H1 (cell line): ENCODE measurements at regions not wholly inside any gene's neighbourhood (a gene's known extent, or its start where the extent isn't known, plus 50 kb on each side); places are given as distances from the start of the nearest gene placed in this dataset.

Experiments
- CTCF ChIA-PET: fragments of 300-600 bp; sonication (Branson Sonifier 250); formaldehyde crosslinking; loops from one replicate; lab custom pipeline; 2021; ENCODE audit not compliant: partially characterized antibody; lab: Charles Lee
- POLR2A ChIA-PET: fragments of 300-600 bp; sonication (Branson Sonifier 250); formaldehyde crosslinking; loops from one replicate; lab custom pipeline; 2021; ENCODE audit warnings: inconsistent platforms; ENCODE audit not compliant: partially characterized antibody; lab: Charles Lee
- DNase-seq, 2 experiments: peaks; one replicate each; pipeline versions ENCODE4 v3.0.0 to v3.0.0-alpha.2; 2010 to 2022; ENCODE audit warnings: low spot score in 2 of 2, low read depth in 1 of 2, mixed read lengths in 1 of 2
- FAIRE-seq: peaks from 2 replicates; lab custom pipeline; 2011; peaks lifted over from hg19 to GRCh38; lab: Jason Lieb, UNC
- H2AFZ ChIP-seq: 2 replicates; pipeline ENCODE4 v1.8.1; 2012; ENCODE audit warnings: low read length, inconsistent platforms
- H2AK5ac ChIP-seq: 2 replicates; pipeline ENCODE4 v1.6.1; 2013; ENCODE audit warnings: low read depth, low read length
- H2BK120ac ChIP-seq: replicated peaks from 2 replicates; pipeline ENCODE3; 2013; ENCODE audit warnings: low read depth, low read length, inconsistent platforms
- H2BK12ac ChIP-seq: 2 replicates; pipeline ENCODE4 v1.6.1; 2013; ENCODE audit warnings: low read depth, low read length
- H2BK15ac ChIP-seq: 2 replicates; pipeline ENCODE4 v1.6.1; 2013; ENCODE audit warnings: low read length
- H2BK20ac ChIP-seq: 2 replicates; pipeline ENCODE4 v1.6.1; 2013; ENCODE audit warnings: low read length
- H2BK5ac ChIP-seq: 2 replicates; pipeline ENCODE4 v1.6.1; 2013; ENCODE audit warnings: low read depth, low read length
- H3K14ac ChIP-seq: 2 replicates; pipeline ENCODE4 v1.6.1; 2013; ENCODE audit warnings: inconsistent platforms; ENCODE audit not compliant: insufficient read length
- H3K18ac ChIP-seq: 2 replicates; pipeline ENCODE4 v1.6.1; 2013; ENCODE audit warnings: low read length; ENCODE audit errors: extremely low read depth
- H3K23ac ChIP-seq: 2 replicates; pipeline ENCODE4 v1.6.1; 2013; ENCODE audit warnings: inconsistent platforms; ENCODE audit not compliant: insufficient read length
- H3K23me2 ChIP-seq: 2 replicates; pipeline ENCODE4 v1.6.1; 2013; ENCODE audit warnings: low read depth, low read length
- H3K27ac ChIP-seq: 2 replicates; pipeline ENCODE4 v1.6.1; 2011; ENCODE audit warnings: low read depth, low read length, inconsistent platforms
- H3K27me3 ChIP-seq, 4 experiments: replicated peaks in 1 of 4; 1 replicate in 1 of 4; 2 replicates in 3 of 4; pipeline versions ENCODE4 v1.6.1 to v1.8.1; 2011 to 2013; ENCODE audit warnings: low read length in 3 of 4, mild to moderate bottlenecking in 3 of 4, inconsistent platforms in 2 of 4, mixed read lengths in 2 of 4, moderate library complexity in 1 of 4; ENCODE audit not compliant: control insufficient read depth in 3 of 4, insufficient read depth in 3 of 4; ENCODE audit errors: extremely low read depth in 1 of 4
- H3K36me3 ChIP-seq, 4 experiments: 2 replicates each; pipeline versions ENCODE4 v1.6.1 to v1.8.1; 2011 to 2013; ENCODE audit warnings: mild to moderate bottlenecking in 4 of 4, low read length in 3 of 4, moderate library complexity in 2 of 4, control low read depth in 1 of 4, inconsistent platforms in 1 of 4; ENCODE audit not compliant: insufficient read depth in 4 of 4, control insufficient read depth in 2 of 4
- H3K4ac ChIP-seq: replicated peaks from 2 replicates; pipeline ENCODE3; 2013; ENCODE audit warnings: low read length, low read depth, mixed read lengths, inconsistent platforms; ENCODE audit not compliant: insufficient read length
- H3K4me1 ChIP-seq, 4 experiments: replicated peaks in 1 of 4; 1 replicate in 1 of 4; 2 replicates in 3 of 4; pipeline versions ENCODE4 v1.6.1 to v1.8.1; 2011 to 2013; ENCODE audit warnings: low read length in 3 of 4, inconsistent platforms in 2 of 4, mixed read lengths in 1 of 4; ENCODE audit not compliant: insufficient read depth in 4 of 4, control insufficient read depth in 3 of 4
- H3K4me2 ChIP-seq, 2 experiments: 2 replicates each; pipeline versions ENCODE4 v1.6.1 to v1.8.1; 2011 to 2013; ENCODE audit warnings: low read depth in 2 of 2, low read length in 2 of 2, control low read depth in 1 of 2, inconsistent platforms in 1 of 2, mild to moderate bottlenecking in 1 of 2; ENCODE audit not compliant: insufficient read depth in 1 of 2
- H3K4me3 ChIP-seq, 4 experiments: fragments of 200-600, 300-600 bp in 1 of 4; sonication (generic), shearing (Covaris generic), sonication (Bioruptor Twin) in 1 of 4; 2 replicates each; pipeline versions ENCODE4 v1.5.1 to v1.8.1; 2011 to 2016; ENCODE audit warnings: low read length in 4 of 4, low read depth in 3 of 4, control low read depth in 2 of 4, inconsistent platforms in 2 of 4, mild to moderate bottlenecking in 2 of 4, mixed read lengths in 1 of 4, moderate library complexity in 1 of 4; ENCODE audit not compliant: insufficient read depth in 2 of 4; ENCODE audit errors: extremely low read depth in 1 of 4
- H3K56ac ChIP-seq: replicated peaks from 2 replicates; pipeline ENCODE3; 2013; ENCODE audit warnings: low read depth, mild to moderate bottlenecking, mixed read lengths, low read length, inconsistent platforms; ENCODE audit not compliant: insufficient read length
- H3K79me1 ChIP-seq: 2 replicates; pipeline ENCODE4 v1.6.1; 2013; ENCODE audit warnings: low read depth, low read length, control low read depth
- H3K79me2 ChIP-seq, 2 experiments: 2 replicates each; pipeline versions ENCODE4 v1.6.1 to v1.8.1; 2012 to 2013; ENCODE audit warnings: low read length in 2 of 2, mild to moderate bottlenecking in 2 of 2, inconsistent platforms in 1 of 2; ENCODE audit not compliant: insufficient read depth in 2 of 2, control insufficient read depth in 1 of 2
- H3K9ac ChIP-seq, 4 experiments: replicated peaks in 1 of 4; 1 replicate in 1 of 4; 2 replicates in 3 of 4; pipeline versions ENCODE4 v1.6.1 to v1.8.1; 2011 to 2013; ENCODE audit warnings: low read depth in 3 of 4, low read length in 3 of 4, control low read depth in 2 of 4, mild to moderate bottlenecking in 2 of 4, moderate library complexity in 2 of 4, inconsistent platforms in 1 of 4; ENCODE audit errors: extremely low read depth in 1 of 4
- H3K9me3 ChIP-seq, 2 experiments: 2 replicates each; pipeline versions ENCODE4 v1.6.1 to v1.8.1; 2012 to 2013; ENCODE audit warnings: mild to moderate bottlenecking in 2 of 2, moderate library complexity in 2 of 2, control low read depth in 1 of 2, inconsistent platforms in 1 of 2, low read depth in 1 of 2, low read length in 1 of 2, mixed read lengths in 1 of 2; ENCODE audit not compliant: insufficient read depth in 2 of 2
- H4K20me1 ChIP-seq, 2 experiments: replicated peaks in 1 of 2; 2 replicates each; pipeline versions ENCODE3 to v1.8.1; 2011 to 2013; ENCODE audit warnings: inconsistent platforms in 2 of 2, low read length in 2 of 2, mild to moderate bottlenecking in 1 of 2; ENCODE audit not compliant: insufficient read depth in 2 of 2, control insufficient read depth in 1 of 2
- H4K5ac ChIP-seq: 2 replicates; pipeline ENCODE4 v1.6.1; 2013; ENCODE audit warnings: low read length, low read depth, mixed read lengths, inconsistent platforms; ENCODE audit not compliant: insufficient read length
- H4K8ac ChIP-seq: 2 replicates; pipeline ENCODE4 v1.8.0; 2013; ENCODE audit warnings: mild to moderate bottlenecking, moderate library complexity, low read length, inconsistent platforms; ENCODE audit not compliant: insufficient read depth; ENCODE audit errors: extremely low read depth
- H4K91ac ChIP-seq: replicated peaks from 2 replicates; pipeline ENCODE3; 2013; ENCODE audit warnings: low read length, mixed read lengths, inconsistent platforms; ENCODE audit not compliant: insufficient read length
- ASH2L ChIP-seq: fragments of 200-600, 300-600 bp; sonication (generic); IDR thresholded peaks from one replicate; pipeline ENCODE4 v1.7.1; 2017; ENCODE audit warnings: low read length
- RXRA ChIP-seq: IDR thresholded peaks from 2 replicates; pipeline ENCODE4 v1.6.1; 2011; ENCODE audit warnings: low read depth, mild to moderate bottlenecking, low read length, moderate library complexity; ENCODE audit not compliant: insufficient read depth
- SRF ChIP-seq: IDR thresholded peaks from 2 replicates; pipeline ENCODE4 v1.6.1; 2011; ENCODE audit warnings: mild to moderate bottlenecking, low read depth, low read length, moderate library complexity

DNA sequence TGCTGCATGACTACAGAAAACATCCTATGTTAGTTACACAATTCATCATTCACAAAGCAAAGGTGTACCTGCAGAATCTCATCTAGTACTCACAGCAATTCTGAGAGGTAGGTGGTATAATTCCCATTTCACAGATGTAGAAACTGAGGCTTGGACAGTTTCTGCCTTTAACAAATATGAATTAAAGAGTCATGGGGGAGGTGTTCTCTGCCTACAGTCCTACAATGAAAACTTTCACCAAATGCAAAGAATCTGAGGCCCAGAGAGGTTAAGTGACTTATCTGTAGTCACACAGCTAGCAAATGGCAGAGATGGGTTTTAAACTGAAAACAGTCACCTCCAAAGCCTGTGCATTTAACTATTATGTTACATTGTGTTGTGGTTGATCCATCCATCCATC, 171.6 kb upstream of the WSCD2 start:
- Histone ChIP-seq H2BK12ac (no peak overlapping the region), H4K5ac (no peak overlapping the region), H3K23me2 (no peaks in the 10 kb centered on the region; the same call in 1 of the 2 replicates), H2AK5ac (no peak overlapping the region), H2AFZ (no peak overlapping the region), H4K91ac (no peak overlapping the region), H3K4ac (no peak overlapping the region), H2BK15ac (no peak overlapping the region), H3K27me3 (0 out of 7 replicates have a peak, but pooled peaks cover 0 to 7% (median under 1%) of the 10 kb centered on the region in 4 experiments), H3K9ac (no peak overlapping the region), H3K4me1 (no peaks in the 10 kb centered on the region), H3K9me3 (no peaks in the 10 kb centered on the region), H3K36me3 (no peaks in the 10 kb centered on the region), H2BK20ac (no peak overlapping the region), H4K20me1 (no peaks in the 10 kb centered on the region), H3K27ac (no peak overlapping the region), H3K23ac (no peak overlapping the region), H4K8ac (no peak overlapping the region), H3K4me3 (no peak overlapping the region), H3K18ac (no peak overlapping the region), H2BK5ac (no peak overlapping the region), H3K79me2 (no peaks in the 10 kb centered on the region), H3K14ac (no peak overlapping the region), H3K56ac (no peak overlapping the region), H3K4me2 (no peak overlapping the region), H2BK120ac (no peak overlapping the region)
- DNase-seq: no peak
- FAIRE-seq: no peak
- ChIA-PET CTCF (no interaction called here), POLR2A (no interaction called here)
- TF ChIP-seq ASH2L (no peak), RXRA (no peak), SRF (no peak)
- TF ChIP-seq, all 59 proteins: peak for 0
- H3K79me1 ChIP-seq: no peaks in the 10 kb centered on the region
